ENCODE measurements at regions not wholly inside any gene's neighbourhood (a gene's known extent, or its start where the extent isn't known, plus 50 kb on each side); places are given as distances from the start of the nearest gene placed in this dataset.
A peak's percentile ranks its signal among the peaks of the same experiment; 100 is the strongest.

GRCh38 chr11:80532633-80533232, 1091.9 kb upstream of the TENM4 start (continued):
- no peak for TF ChIP-seq ZBTB25 (CRISPR knock-in tag; IDR thresholded peaks at IDR 0.05)
- no peak for TF ChIP-seq ZNF724P (CRISPR knock-in tag; IDR thresholded peaks at IDR 0.05; ENCODE audit: borderline replicate concordance)
- TF ChIP-seq SPEN (CRISPR knock-in tag; IDR thresholded peaks at IDR 0.05; ENCODE audit: low read depth): no peak
- no peak for TF ChIP-seq IKZF1 (IDR thresholded peaks at IDR 0.05)
- TF ChIP-seq MTA3 (CRISPR knock-in tag; IDR thresholded peaks at IDR 0.05): no peak
- TF ChIP-seq ZNF20 (CRISPR knock-in tag; IDR thresholded peaks at IDR 0.05): no peak
- TF ChIP-seq JARID2 (CRISPR knock-in tag; IDR thresholded peaks at IDR 0.05; ENCODE audit: insufficient replicate concordance): no peak
- TF ChIP-seq ZNF580 (CRISPR knock-in tag; IDR thresholded peaks at IDR 0.05; ENCODE audit: borderline replicate concordance, low read depth): no peak

- ATAC-seq (no peak; the same call in 2 of the 3 replicates), FAIRE-seq (no peak), DNase-seq (ENCODE audit: low spot score) (peak; percentile 9)
- Histone ChIP-seq H2AFZ (ENCODE audit: low read length) (no peak overlapping the region), H3K9me3 (ENCODE audit: low read length) (peaks cover 6% of the 10 kb centered on the region; the same call in 1 of the 2 replicates), H3K9ac (ENCODE audit: insufficient read depth, low read depth, low read length) (no peak overlapping the region), H3K27ac (ENCODE audit: extremely low read length, insufficient read depth, low read length) (no peak overlapping the region), H3K4me2 (ENCODE audit: low read depth, low read length) (no peak overlapping the region), H3K4me1 (ENCODE audit: insufficient read depth, low read length) (no peaks in the 10 kb centered on the region), H3K36me3 (replicated peaks in 1 of 2; ENCODE audit: control insufficient read depth in 1 of 2, insufficient read depth in 2 of 2, low read length in 2 of 2) (no peaks in the 10 kb centered on the region), H3K27me3 (ENCODE audit: control insufficient read depth in 1 of 2, insufficient read depth in 2 of 2, low read length in 2 of 2) (no peaks in the 10 kb centered on the region), H4K20me1 (ENCODE audit: insufficient read depth, low read length) (no peaks in the 10 kb centered on the region), H3K4me3 (replicated peaks in 1 of 3; ENCODE audit: insufficient read depth in 1 of 3, low read depth in 2 of 3, low read length in 3 of 3) (no peak overlapping the region), H3K79me2 (ENCODE audit: insufficient read depth, low read length) (no peaks in the 10 kb centered on the region)
- POLR2A ChIA-PET: no interaction called here
- intact Hi-C loops (cut with micrococcal nuclease; ENCODE audit: unreplicated experiment) (no loop called here), in situ Hi-C loops (cut with HindIII; ENCODE audit: extremely low pct_ligation_motif_present, low pct_unique_long_range_greater_than_20kb) (no loop called here)
- no TSS peak for BruUV-seq (replicated peaks)
- 2% methylated on average over 4 of the region's 4 CpGs for WGBS (ENCODE audit: low lambda C conversion rate)
- CTCF ChIA-PET (ENCODE audit: low intra/inter-chr PET ratio, low total read pairs): no interaction called here
- no peak for TF ChIP-seq MXD3 (CRISPR knock-in tag; IDR thresholded peaks at IDR 0.05)
- no peak for TF ChIP-seq NFAT5 (CRISPR knock-in tag; IDR thresholded peaks at IDR 0.05)
- no peak for TF ChIP-seq ZNF292 (CRISPR knock-in tag; IDR thresholded peaks at IDR 0.05; ENCODE audit: borderline replicate concordance, low read depth)
- TF ChIP-seq MZF1 (CRISPR knock-in tag; IDR thresholded peaks at IDR 0.05; ENCODE audit: borderline replicate concordance): no peak
- no peak for TF ChIP-seq ZNF660 (CRISPR knock-in tag; IDR thresholded peaks at IDR 0.05; ENCODE audit: borderline replicate concordance, low read depth)
- no peak for TF ChIP-seq ZNF263 (CRISPR knock-in tag; IDR thresholded peaks at IDR 0.05)
- no peak for TF ChIP-seq ZNF124 (CRISPR knock-in tag; IDR thresholded peaks at IDR 0.05)
- TF ChIP-seq SMAD9 (CRISPR knock-in tag; IDR thresholded peaks at IDR 0.05): no peak
- no peak for TF ChIP-seq ZNF790 (CRISPR knock-in tag; IDR thresholded peaks at IDR 0.05; ENCODE audit: borderline replicate concordance)
- no peak for TF ChIP-seq ZNF446 (CRISPR knock-in tag; IDR thresholded peaks at IDR 0.05)
These were observed 1088.9 kb upstream of the TENM4 start for GRCh38 chr11:80529726-80530125.
